ENCODE measurements at regions not wholly inside any gene's neighbourhood (a gene's known extent, or its start where the extent isn't known, plus 50 kb on each side); places are given as distances from the start of the nearest gene placed in this dataset.

DNA sequence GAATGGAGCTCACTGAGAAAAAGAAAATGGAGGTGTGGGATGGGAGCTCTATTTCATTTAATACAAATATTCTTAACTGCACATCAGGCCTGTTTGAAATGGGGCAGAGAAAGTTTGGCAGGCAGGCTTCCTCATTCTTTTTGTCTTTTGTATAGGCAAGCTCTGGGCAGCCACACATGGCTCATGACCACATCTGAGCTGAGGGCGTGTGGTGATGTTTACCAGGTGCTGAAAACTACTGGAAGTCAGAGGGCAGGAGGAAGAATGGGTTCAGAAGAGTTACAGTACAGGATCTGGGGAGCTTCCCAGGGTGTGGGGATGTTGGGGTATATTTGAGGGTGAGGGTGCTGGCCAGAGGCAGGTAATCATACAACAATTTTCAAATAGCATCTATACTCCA lies 66.3 kb upstream of the NAV2 start:
- TF ChIP-seq, protein P1, sequence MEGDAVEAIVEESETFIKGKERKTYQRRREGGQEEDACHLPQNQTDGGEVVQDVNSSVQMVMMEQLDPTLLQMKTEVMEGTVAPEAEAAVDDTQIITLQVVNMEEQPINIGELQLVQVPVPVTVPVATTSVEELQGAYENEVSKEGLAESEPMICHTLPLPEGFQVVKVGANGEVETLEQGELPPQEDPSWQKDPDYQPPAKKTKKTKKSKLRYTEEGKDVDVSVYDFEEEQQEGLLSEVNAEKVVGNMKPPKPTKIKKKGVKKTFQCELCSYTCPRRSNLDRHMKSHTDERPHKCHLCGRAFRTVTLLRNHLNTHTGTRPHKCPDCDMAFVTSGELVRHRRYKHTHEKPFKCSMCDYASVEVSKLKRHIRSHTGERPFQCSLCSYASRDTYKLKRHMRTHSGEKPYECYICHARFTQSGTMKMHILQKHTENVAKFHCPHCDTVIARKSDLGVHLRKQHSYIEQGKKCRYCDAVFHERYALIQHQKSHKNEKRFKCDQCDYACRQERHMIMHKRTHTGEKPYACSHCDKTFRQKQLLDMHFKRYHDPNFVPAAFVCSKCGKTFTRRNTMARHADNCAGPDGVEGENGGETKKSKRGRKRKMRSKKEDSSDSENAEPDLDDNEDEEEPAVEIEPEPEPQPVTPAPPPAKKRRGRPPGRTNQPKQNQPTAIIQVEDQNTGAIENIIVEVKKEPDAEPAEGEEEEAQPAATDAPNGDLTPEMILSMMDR (IDR thresholded peaks at IDR 0.05): no peak
- no peak for TF ChIP-seq POLR2AphosphoS5 (IDR thresholded peaks at IDR 0.05; ENCODE audit: low read depth, low read length)
- TF ChIP-seq, protein P2, sequence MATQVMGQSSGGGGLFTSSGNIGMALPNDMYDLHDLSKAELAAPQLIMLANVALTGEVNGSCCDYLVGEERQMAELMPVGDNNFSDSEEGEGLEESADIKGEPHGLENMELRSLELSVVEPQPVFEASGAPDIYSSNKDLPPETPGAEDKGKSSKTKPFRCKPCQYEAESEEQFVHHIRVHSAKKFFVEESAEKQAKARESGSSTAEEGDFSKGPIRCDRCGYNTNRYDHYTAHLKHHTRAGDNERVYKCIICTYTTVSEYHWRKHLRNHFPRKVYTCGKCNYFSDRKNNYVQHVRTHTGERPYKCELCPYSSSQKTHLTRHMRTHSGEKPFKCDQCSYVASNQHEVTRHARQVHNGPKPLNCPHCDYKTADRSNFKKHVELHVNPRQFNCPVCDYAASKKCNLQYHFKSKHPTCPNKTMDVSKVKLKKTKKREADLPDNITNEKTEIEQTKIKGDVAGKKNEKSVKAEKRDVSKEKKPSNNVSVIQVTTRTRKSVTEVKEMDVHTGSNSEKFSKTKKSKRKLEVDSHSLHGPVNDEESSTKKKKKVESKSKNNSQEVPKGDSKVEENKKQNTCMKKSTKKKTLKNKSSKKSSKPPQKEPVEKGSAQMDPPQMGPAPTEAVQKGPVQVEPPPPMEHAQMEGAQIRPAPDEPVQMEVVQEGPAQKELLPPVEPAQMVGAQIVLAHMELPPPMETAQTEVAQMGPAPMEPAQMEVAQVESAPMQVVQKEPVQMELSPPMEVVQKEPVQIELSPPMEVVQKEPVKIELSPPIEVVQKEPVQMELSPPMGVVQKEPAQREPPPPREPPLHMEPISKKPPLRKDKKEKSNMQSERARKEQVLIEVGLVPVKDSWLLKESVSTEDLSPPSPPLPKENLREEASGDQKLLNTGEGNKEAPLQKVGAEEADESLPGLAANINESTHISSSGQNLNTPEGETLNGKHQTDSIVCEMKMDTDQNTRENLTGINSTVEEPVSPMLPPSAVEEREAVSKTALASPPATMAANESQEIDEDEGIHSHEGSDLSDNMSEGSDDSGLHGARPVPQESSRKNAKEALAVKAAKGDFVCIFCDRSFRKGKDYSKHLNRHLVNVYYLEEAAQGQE (IDR thresholded peaks at IDR 0.05; ENCODE audit: insufficient read depth in 1 of 2, low read depth in 2 of 2, low read length in 1 of 2): no peak
